OCI-M1 (cell line): ENCODE measurements at regions not wholly inside any gene's neighbourhood (a gene's known extent, or its start where the extent isn't known, plus 50 kb on each side); places are given as distances from the start of the nearest gene placed in this dataset.
A peak's percentile ranks its signal among the peaks of the same experiment; 100 is the strongest.
"Not testable (repeated sequence)": the region's sequence is repeated elsewhere in the genome, so short reads cannot be mapped to it uniquely, and the experiment has no call there.

Source experiments
- DNase-seq: peaks from one replicate; lab custom pipeline; 2025; lab: John Stamatoyannopoulos, UW

DNA sequence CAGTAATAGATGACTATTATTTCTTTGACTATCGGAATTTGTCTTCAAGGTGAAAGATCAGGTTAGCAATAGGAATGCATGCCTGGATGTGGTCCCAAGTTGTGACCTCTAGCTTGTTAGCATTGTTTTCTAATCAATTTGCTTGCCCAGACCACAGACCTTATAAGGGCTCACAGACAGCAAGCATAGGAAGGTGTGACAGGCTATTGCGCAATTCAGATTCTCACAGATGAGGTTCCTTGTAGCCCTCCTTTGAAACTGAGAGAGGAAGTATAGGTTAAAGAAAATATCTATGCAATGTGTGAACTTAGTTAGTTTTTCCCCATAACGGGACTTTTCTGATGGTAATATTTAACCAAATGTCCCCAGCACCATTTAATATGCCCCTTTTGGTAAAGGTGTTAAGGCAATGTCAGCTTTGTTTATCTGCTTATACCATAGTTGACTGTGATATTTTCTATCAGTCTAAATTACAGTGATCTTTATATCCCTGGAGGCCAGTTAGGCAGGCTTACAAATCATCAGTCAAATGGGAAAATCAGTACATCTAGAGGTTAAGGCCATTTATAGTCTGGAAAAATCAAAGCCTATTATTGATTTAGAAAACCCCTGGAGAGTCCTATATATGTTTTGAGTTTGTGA is 168.1 kb upstream of the MBNL1 start:
- peak; percentile 79 for DNase-seq

DNA sequence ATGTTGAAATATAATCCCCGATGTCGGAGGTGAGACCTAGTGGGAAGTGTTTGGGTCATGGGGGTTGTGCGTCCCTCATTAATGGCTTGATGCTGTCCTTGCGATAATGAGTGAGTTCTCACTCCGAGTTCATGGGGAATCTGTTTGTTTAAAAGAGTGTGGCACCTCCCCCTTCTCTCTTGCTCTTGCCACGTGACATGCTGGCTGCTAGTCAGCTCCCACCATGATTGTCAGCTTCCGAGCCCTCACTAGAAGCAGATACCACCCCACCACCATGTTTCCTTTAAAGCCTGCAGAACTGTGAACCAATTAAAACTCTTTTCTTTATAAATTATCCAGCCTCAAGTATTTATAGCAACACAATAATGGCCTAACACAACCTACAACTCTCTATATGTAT is 166.3 kb upstream of the MBNL1 start:
- no peak for DNase-seq

DNA sequence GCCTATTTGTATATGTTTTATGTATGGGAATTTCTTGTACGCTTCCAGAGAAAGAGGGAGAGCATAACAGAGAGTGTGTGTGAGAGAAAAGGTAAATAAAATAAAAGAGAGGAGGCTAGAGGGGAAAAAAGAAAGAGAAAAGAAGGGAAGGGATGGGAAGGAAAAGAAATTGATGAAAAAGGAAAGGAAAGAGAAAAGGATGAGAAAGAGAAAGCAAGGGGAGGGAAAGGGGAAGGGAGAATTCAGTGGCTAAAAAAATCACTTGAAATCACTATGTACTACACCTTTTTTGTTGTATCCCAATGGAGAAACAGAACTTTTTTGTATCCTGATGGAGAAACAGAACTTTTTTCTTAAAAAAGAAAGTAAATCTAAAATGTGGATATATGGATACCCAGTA is 165.5 kb upstream of the MBNL1 start:
- no peak for DNase-seq

DNA sequence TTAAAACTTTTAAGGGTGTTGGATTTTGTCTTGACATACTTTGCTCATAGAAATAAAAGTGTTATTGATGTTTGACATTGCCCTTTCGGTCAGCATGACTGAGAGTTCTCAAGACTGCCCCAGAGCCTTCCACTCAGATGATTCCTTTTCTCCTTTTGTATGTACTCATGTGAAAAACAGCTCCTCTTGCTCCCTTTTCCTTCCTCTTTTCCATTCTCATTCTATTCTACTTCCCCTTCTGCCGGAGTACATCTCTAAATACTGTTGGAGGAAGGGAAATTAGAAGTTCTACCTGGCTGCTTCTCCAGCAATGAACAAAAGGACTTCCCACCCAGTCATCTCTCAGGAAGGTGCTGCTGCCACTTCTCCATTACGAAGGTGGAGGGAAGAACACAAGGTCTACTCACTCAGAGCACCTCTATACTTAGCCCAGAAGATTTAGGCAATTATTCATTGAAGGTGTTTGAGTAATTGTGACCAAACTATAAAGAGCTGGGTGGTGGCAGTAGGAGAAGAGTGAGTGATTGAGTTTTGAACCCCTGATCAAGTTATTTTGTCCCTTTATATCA is 163.8 kb upstream of the MBNL1 start:
- DNase-seq: peak; percentile 36

DNA sequence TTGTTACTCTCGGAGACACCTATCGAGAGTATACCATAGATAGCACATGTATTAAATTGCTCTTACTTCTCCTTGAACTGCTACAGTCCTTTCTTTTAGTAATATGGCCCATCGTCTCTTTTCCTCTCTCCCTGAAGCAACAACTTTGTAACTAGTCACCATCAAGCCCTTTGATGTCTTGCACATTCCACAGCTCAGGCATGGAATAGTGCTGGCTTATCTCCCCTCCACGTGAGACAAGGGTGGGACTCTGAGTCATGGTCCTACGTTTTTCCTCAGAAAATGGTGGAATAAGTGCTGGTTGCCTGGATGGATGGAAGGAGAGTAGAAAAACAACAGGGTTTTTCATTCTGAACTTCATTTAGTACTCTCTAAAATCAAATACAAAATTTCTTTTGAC is 163.3 kb upstream of the MBNL1 start:
- DNase-seq: no peak

DNA sequence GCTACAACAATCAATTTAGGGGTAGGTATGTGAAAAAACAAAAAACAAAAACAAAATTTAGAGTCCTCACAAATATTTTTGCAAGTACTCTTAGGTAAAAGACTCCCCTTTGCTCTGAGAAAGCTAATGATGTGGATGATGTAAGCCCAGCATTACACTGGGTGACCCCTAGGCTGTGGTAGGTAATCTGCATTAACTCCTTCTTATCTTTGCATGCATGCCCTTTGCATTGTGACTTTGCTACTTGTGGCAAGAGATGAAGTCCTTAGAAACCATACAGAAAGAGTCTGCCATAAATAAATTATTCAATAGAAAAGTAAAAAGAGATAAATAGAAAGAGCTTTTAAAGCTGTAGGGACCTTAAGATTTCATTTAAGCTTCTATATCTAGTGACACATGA is 159.7 kb upstream of the MBNL1 start:
- peak; percentile 86 for DNase-seq

DNA sequence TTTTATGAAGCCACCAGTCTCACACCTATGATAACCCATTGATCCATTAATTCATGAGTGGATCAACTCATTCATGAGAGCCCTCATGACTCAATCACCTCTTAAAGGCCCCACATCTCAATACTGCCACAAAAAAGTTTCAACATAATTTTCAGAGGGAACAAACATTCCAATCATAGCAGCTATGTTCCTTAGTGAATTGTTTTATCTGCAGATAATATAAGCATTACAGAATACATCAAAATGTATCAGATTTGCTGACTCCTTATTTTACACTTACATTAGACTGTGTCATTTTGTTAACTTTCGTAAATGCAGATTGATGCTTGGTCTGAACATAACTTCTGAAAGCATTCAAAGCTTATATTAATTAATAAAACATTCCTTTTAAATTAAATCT is 155.3 kb upstream of the MBNL1 start:
- DNase-seq: no peak

DNA sequence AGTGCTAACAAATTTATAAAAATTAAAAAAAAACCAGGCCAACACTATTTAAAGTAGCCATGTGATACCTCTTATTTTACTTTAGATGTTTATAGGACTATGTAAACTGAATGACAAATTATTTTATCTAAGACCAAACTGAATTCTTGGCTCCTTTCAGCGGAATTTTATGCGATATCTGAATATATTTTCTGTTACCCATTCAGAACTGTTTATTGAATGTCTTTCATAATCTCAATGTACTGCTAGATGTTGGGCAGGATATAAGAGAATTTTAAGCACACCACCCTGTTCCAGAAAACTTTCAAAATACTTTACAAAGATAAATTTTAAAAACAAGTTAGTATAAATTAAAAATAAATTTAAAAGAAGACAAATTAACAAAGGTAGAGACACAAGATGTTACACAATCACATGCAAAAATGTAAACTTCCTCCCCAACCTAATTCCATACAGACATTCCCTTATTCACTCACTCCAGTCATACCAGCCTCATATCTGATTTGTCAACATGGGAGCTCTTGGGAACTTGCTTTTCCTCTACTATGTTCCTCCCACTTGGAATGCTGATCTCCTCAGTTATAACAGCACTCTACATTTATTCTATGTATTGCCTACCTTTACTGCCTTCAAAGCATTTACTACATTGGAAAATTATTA is 154.6 kb upstream of the MBNL1 start:
- DNase-seq: no peak

DNA sequence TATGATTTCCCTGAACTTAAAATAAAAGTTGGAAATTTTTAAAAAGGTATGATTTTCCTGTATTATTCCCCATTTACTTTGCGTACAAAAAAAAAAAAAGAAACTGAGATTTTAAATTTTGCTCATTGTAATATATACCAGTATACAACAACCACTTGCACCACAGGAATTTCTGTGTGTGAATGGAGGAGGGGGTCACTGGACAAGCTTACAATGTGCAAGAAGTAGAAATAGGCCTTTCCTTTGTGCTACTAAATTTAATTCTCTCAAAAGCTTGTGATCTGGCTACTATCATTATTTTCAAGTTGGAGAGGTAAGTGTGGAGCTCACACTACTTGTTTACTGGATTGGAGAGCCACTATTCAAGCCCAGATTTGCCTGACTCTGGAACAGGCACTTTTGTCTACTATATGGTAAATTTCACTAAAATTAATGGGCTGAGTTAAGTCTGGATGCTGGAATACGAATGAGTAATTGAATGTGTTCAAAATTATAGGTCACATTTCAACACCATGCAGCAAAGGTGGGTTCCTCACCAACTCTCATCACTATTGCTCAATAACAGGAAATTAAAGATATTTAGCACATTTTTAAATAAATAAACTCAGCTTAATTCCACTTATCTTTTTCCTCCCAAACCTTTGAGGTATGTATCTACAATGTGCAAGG is 148.0 kb upstream of the MBNL1 start:
- DNase-seq: no peak

DNA sequence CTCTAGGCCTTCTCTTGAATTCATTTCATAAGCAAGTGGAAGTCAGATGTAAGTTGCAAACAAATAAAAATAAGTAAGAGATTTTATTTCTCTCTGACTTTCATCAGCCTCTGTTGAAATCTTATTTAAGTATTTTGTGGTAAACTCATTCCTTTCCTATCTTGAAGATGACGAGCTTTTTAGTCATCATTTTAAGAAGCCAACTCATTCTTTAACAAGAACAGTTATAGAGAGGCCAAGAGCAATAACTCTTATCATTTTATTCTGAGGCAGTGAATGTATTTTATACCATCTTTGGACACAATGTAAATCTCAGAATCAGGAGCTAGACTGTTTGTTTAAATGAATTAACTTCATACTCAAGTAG is 147.5 kb upstream of the MBNL1 start:
- DNase-seq: no peak

DNA sequence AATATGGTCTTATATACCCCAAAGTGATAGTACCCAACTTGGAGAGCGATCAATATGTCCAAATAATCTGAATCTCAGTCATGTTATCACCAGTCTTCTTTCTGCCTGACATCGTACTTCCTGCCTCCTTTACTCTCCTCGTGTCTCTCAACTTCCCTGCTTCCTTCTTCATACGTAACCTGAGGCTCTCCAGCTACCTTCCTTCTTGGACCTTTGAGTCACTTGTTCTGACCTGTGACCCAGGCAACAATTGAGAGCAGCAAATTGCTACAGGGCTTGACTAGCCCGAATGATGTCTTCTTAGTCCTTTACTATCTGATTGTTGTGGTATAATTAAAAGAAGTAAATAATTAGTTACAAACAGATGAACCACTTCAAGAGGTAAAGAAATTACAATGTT is 145.9 kb upstream of the MBNL1 start:
- no peak for DNase-seq

DNA sequence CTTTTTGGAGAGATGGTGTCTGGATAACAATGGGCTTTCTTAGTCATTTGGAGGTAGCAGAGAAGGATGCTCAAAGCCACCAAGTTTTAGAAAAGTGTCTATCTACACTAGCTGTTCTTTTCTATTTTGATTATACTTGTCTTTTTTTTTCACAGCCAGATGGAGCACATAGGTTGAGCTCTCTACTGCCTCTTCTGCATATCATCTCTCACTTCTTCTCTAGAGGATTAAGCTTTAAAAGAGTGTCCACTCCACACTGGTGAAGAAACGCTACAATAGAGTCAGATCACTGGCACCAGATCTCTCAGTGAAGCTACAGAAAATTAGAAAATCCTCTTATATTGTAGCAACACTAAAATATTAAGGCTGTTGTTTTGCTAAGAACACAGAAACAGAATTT is 145.3 kb upstream of the MBNL1 start:
- DNase-seq: peak; percentile 12

DNA sequence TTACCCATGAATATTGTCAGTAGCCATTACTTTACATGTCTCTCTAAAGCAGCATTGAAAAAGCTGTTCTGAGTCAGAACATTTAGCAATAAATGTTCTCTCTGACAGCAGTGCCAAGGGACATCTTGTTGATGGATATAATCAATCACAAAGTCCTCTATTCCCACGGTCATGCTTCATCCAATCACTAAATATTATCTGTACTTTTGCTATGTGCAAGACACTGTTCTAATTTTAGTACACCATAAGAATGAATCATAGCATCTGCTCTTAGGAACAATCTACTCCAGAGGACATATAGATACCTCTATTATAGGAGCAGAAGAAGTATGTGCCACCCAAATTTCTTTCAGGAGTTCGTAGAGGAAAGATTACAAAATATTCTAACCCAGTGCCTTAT is 142.5 kb upstream of the MBNL1 start:
- DNase-seq: no peak

DNA sequence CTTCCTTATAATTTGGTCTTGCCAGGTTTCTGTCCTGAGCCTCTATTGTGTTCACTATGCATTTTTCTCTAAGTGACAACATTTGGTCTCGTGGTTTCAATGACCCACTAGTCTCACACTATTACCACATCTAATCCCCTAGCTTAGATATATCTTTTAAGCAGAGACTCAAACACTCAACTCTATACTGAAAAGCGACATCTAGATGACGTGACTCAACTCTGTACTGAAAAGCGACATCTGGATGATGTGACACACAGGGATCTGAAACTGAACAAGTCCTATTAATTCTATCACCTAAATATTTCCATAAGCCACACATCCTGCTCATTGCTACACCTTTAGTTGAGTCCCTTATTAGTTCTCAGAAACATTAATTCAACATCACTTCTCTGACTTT is 141.7 kb upstream of the MBNL1 start:
- DNase-seq: peak; percentile 21

DNA sequence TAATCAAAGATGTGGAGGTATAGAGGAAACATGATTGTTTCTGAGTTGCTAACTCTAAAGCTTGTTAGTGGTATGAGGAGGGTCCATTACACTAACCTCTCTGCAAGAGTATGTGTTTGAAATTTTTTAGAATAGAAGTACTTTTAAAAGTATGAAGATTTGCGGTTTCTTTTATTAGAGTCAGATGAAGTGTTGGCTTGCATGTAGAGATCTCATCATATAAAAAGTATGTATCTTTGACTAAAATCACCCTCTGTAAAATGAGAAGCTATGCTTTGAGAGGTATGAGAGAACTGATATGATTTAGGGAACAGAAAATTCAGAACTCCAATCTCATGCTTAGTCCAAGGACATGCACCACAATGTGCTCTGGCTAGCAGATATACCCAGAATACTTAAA is 140.4 kb upstream of the MBNL1 start:
- DNase-seq: no peak

DNA sequence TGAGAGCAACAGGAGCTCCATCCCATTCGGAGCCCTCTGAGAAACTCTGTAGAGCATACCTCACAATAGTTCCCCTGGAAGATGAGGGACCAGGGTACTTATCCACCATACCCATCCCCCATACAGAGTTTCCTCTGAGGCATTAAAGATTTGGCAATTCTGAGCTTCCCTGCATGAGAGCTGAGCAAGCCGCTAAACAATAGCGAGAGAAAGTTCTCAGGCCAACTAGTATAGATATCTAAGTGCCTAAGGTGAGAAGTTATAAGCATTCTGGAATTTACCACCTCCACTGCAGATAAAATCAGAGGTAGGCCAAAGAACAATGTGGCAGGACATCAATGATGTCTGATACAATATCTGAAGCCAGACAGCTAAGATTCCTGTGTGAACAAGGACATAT is 129.1 kb upstream of the MBNL1 start:
- no peak for DNase-seq

DNA sequence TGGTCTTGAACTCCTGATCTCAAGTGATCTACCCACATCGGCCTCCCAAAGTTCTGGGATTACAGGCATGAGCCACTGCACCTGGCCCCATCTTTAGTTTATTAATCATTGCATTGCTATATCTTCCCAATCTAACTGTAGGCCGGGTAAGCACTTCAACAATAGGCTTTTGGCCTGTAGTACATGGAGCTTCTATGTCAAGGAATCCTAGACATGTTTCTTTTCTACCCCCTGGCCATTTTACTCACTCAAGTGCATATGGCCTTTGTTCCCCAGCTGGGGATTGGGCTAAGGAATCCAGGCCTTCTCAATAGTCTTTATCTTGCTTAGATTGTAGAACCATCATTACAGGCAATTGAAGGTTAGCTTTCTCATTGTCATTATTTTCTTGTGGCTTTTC is 122.3 kb upstream of the MBNL1 start:
- no peak for DNase-seq

DNA sequence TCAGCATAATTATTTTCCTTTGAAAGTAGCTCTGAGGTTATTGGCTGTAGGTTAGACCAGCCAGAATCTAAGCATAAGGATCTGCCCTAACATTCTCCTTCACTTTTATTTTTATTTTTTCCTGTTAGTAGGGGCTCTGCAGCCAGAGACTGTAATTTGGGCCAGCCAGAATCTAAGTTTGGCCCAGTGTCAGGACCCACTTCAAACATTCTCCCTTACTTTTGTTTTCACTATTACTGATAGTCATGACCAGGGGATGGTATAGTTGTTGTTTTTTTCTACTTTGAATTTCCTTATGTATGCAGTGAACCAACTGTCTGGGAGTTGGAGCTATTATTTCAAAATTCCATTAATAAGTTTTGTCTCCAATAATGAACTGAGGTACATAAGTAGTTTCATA is 121.0 kb upstream of the MBNL1 start:
- no peak for DNase-seq

DNA sequence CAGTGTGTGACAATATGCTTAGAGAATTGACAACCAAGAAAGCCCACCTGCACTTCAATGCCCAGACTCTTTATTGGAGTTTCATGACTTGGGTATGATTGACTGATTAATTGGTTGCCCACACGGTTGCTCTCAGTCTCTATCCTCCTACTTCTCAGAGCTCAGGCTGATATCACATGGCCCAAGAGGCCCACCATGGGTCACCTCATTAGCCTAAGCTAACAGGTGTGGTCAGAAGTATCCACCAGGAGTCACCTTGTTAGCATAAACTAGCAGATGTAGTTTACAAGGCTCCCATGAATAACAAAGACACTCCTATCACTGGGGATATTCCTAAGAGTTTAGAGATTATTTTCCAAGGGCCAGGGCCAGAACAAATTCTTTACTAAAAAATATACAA is 120.2 kb upstream of the MBNL1 start:
- no peak for DNase-seq

DNA sequence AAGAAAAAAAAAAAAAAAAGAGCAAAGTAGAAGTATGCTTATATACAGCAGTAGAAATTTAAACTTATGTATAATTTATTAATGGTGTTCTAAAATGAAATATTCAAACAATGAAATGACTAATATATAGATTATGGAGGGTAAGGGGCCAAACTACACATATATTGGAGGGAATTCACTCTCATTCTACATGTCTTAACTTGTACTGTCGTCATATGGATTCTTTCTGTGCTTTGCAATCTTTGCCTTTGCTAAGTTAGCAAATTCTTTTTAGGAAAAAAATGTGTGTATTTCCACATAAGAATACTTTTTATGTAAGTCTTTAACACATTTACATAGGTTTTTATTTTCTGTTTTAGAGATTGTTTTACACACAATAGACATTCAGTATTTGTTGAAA is 118.9 kb upstream of the MBNL1 start:
- DNase-seq: no peak

DNA sequence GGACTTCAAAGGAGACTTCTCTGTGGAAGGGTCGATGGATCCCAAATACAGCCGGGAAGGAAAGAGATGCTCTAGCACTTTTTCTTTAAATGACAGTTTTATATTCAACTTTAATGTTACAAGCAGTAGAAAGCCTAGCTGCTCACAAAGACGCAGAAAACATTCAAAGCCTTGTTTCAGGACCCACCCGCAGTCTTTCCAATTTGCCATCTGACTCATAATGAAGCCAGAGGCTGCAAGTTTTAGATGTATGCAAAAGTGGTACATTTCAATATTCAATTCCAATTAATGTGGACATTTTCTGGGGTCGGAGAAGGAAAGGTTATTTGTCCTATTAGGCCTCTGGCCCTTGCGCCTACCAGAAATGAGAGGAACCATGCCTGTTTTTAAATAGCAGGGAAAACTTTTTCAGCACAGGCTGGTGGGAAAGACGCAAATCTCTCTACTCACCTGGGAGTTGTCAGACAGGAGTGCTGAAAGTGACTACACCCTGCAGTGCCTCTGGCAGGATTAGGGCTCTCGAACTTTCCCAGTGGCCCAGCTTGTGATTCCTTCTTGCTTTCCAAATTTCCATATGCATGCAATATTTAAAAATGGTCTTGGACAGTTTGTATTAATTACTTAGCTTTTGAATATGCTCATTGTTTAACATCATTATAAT is 117.4 kb upstream of the MBNL1 start:
- no peak for DNase-seq

DNA sequence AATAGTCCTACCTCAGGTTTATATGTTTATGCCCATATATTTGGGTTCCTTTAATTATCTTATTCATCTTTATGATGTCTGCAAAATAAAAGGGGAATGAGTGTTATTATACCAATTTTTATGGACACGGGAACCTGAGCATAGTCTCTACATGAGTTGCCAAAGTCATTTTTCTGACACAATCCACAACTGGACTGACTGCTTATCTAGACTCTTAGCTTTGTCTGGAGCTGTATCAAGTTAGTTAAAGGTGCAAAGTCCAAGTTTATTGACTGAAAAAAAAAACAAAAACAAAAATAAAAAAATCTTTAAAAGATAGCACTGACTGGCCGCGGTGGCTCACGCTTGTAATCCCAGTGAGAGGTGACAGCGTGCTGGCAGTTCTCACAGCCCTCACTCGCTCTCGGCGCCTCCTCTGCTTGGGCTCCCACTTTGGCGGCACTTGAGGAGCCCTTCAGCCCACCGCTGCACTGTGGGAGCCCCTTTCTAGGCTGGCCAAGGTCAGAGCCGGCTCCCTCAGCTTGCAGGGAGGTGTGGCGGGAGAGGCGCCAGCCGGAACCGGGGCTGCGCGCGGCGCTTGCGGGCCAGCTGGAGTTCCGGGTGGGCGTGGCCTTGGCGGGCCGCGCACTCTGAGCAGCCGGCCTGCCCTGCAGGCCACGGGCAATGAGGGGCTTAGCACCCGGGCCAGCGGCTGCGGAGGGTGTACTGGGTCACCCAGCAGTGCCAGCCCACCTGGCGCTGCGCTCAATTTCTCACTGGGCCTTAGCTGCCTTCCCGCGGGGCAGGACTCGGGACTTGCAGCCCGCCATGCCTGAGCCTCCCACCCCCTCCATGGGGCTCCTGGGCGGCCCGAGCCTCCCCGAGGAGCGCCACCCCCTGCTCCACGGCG is 116.6 kb upstream of the MBNL1 start:
- not testable (repeated sequence) for DNase-seq
